22Rv1 (cell line): ENCODE measurements at regions not wholly inside any gene's neighbourhood (a gene's known extent, or its start where the extent isn't known, plus 50 kb on each side); places are given as distances from the start of the nearest gene placed in this dataset.

Experiments
- CTCF ChIP-seq: fragments of 450-650 bp; IDR thresholded peaks from 2 replicates; pipeline ENCODE4 v1.5.1; 2017; ENCODE audit warnings: mild to moderate bottlenecking
- ZFX ChIP-seq: fragments of 450-650 bp; IDR thresholded peaks from 2 replicates; pipeline ENCODE4 v1.6.1; 2017; ENCODE audit warnings: antibody characterized with exemption, borderline replicate concordance

GRCh38 chr12:124098101-124098757 lies 125.2 kb downstream of the ZNF664 start:
- TF ChIP-seq CTCF (no peak), ZFX (no peak)
